Natural killer cell (primary cell): ENCODE measurements at regions not wholly inside any gene's neighbourhood (a gene's known extent, or its start where the extent isn't known, plus 50 kb on each side); places are given as distances from the start of the nearest gene placed in this dataset.

Experiments used
- ATAC-seq, 3 donors: fragments of 150-1000 bp in 2 of 3; fragments of 200-7000 bp in 1 of 3; cut with Tn5 transposase; 1 replicate in 1 of 3; 2 replicates in 2 of 3; pipeline ENCODE4 v1.10.0; 2021; ENCODE audit warnings: mild to moderate bottlenecking in 2 of 3, moderate library complexity in 2 of 3
- DNase-seq, 2 donors: peaks; one replicate each; pipeline versions ENCODE4 v3.0.0 to v3.0.0-alpha.2; 2013 to 2021; ENCODE audit warnings: mixed read lengths in 1 of 2
- H3K27ac ChIP-seq: one replicate; pipeline ENCODE4 v1.5.1; 2013; ENCODE audit warnings: mild to moderate bottlenecking, low read length
- H3K27me3 ChIP-seq: one replicate; pipeline ENCODE4 v1.6.1; 2013; ENCODE audit warnings: low read length; ENCODE audit not compliant: control insufficient read depth, insufficient read depth
- H3K36me3 ChIP-seq: one replicate; pipeline ENCODE4 v1.6.1; 2013; ENCODE audit warnings: low read length; ENCODE audit not compliant: control insufficient read depth, insufficient read depth
- H3K4me1 ChIP-seq: one replicate; pipeline ENCODE4 v1.6.1; 2013; ENCODE audit warnings: low read length; ENCODE audit not compliant: control insufficient read depth, insufficient read depth
- H3K4me3 ChIP-seq: one replicate; pipeline ENCODE4 v1.5.1; 2013; ENCODE audit warnings: low read length
- H3K9me3 ChIP-seq: one replicate; pipeline ENCODE4 v1.6.1; 2013; ENCODE audit warnings: low read length; ENCODE audit not compliant: control insufficient read depth, insufficient read depth
- H3K27ac Mint-ChIP-seq, 2 donors: one replicate each; pipeline ENCODE4 v1.8.0; 2022; ENCODE audit warnings: mild to moderate bottlenecking in 2 of 2, mixed read lengths in 2 of 2, moderate library complexity in 1 of 2
- H3K27me3 Mint-ChIP-seq, 2 donors: one replicate each; pipeline ENCODE4 v1.8.0; 2022; ENCODE audit warnings: low read depth in 2 of 2, mixed read lengths in 2 of 2
- H3K36me3 Mint-ChIP-seq: one replicate; pipeline ENCODE4 v1.8.0; 2022; ENCODE audit warnings: mixed read lengths
- H3K4me1 Mint-ChIP-seq, 2 donors: one replicate each; pipeline ENCODE4 v1.8.0; 2022; ENCODE audit warnings: mixed read lengths in 2 of 2
- H3K4me3 Mint-ChIP-seq: one replicate; pipeline ENCODE4 v1.8.0; 2022; ENCODE audit warnings: mild to moderate bottlenecking, moderate library complexity, mixed read lengths
- H3K9me3 Mint-ChIP-seq, 2 donors: one replicate each; pipeline ENCODE4 v1.8.0; 2022; ENCODE audit warnings: mixed read lengths in 2 of 2
- CTCF ChIP-seq: fragments of 200-600 bp; IDR thresholded peaks from one replicate; pipeline ENCODE4 v1.8.0; 2022; ENCODE audit warnings: antibody characterized with exemption
- WGBS: methylation state at CpG from one replicate; pipeline ENCODE4 v1.1.7; 2013; ENCODE audit warnings: missing lambda C conversion rate; ENCODE audit not compliant: insufficient coverage; 5-methylcytosine and 5-hydroxymethylcytosine counted together
- intact Hi-C: fragments of 100-400 bp; cut with micrococcal nuclease; formaldehyde crosslinking; loops from one replicate; pipeline ENCODE4 v1.14.2; 2022

- Mint-ChIP-seq H3K27me3 (no peaks in the 10 kb centered on the region), H3K4me3 (no peak overlapping the region), H3K27ac (no peak overlapping the region), H3K4me1 (peaks cover 18 to 20% of the 10 kb centered on the region in 2 donors), H3K36me3 (no peaks in the 10 kb centered on the region), H3K9me3 (no peaks in the 10 kb centered on the region)
- Histone ChIP-seq H3K36me3 (no peaks in the 10 kb centered on the region), H3K27me3 (no peaks in the 10 kb centered on the region), H3K27ac (no peak overlapping the region), H3K4me3 (no peak overlapping the region), H3K4me1 (no peaks in the 10 kb centered on the region), H3K9me3 (no peaks in the 10 kb centered on the region)
- DNase-seq = no peak
- WGBS = no CpG with 5 or more reads among the region's 2 CpGs
- no peak for ATAC-seq
- TF ChIP-seq CTCF = no peak
- intact Hi-C loops = no loop called here
Measured at GRCh38 chr12:46653311-46653710, 172.5 kb downstream of the SLC38A4 start.

- Histone ChIP-seq H3K27ac (no peak overlapping the region), H3K27me3 (no peaks in the 10 kb centered on the region), H3K36me3 (no peaks in the 10 kb centered on the region), H3K4me3 (no peak overlapping the region), H3K9me3 (peaks cover 5% of the 10 kb centered on the region), H3K4me1 (no peaks in the 10 kb centered on the region)
- Mint-ChIP-seq H3K4me1 (peaks cover 20% of the 10 kb centered on the region in 2 donors), H3K27me3 (no peaks in the 10 kb centered on the region), H3K9me3 (no peaks in the 10 kb centered on the region), H3K27ac (no peak overlapping the region), H3K4me3 (no peak overlapping the region), H3K36me3 (no peaks in the 10 kb centered on the region)
- TF ChIP-seq CTCF = no peak
- DNase-seq (no peak), ATAC-seq (no peak)
- intact Hi-C loops = no loop called here
Measured at GRCh38 chr12:46652692-46653091, 173.1 kb downstream of the SLC38A4 start.

GRCh38 chr12:46650688-46651087 is 175.1 kb downstream of the SLC38A4 start:
- no peaks in the 10 kb centered on the region for H3K36me3 Mint-ChIP-seq
- Histone ChIP-seq H3K4me1 (no peaks in the 10 kb centered on the region), H3K9me3 (peaks cover 6% of the 10 kb centered on the region), H3K27me3 (no peaks in the 10 kb centered on the region), H3K27ac (no peak overlapping the region), H3K36me3 (no peaks in the 10 kb centered on the region), H3K4me3 (no peak overlapping the region)
- H3K27ac Mint-ChIP-seq = no peak overlapping the region
- no peak overlapping the region for H3K4me3 Mint-ChIP-seq
- DNase-seq (no peak), ATAC-seq (no peak)
- TF ChIP-seq CTCF = no peak
- no peaks in the 10 kb centered on the region for H3K9me3 Mint-ChIP-seq
- intact Hi-C loops = no loop called here
- 86% methylated on average over 4 of the region's 4 CpGs for WGBS
- H3K4me1 Mint-ChIP-seq = peaks cover 20 to 31% of the 10 kb centered on the region in 2 donors
- no peaks in the 10 kb centered on the region for H3K27me3 Mint-ChIP-seq

GRCh38 chr12:46649433-46649832 is 176.4 kb downstream of the SLC38A4 start:
- peak; percentile 75 to 92 (median 87) for ATAC-seq
- peak overlapping the region; percentile 69 to 76 for H3K27ac Mint-ChIP-seq
- peaks cover 20 to 25% of the 10 kb centered on the region in 2 donors for H3K4me1 Mint-ChIP-seq

More at GRCh38 chr12:46649433-46649832, 176.4 kb downstream of the SLC38A4 start:
- Mint-ChIP-seq H3K4me3 (peak overlapping the region; percentile 49), H3K9me3 (no peaks in the 10 kb centered on the region), H3K36me3 (no peaks in the 10 kb centered on the region), H3K27me3 (no peaks in the 10 kb centered on the region)
- no peaks in the 10 kb centered on the region for H3K4me1 ChIP-seq
- no peaks in the 10 kb centered on the region for H3K27me3 ChIP-seq
- peak overlapping the region; percentile 1 for H3K27ac ChIP-seq
- no peak for TF ChIP-seq CTCF
- no peaks in the 10 kb centered on the region for H3K36me3 ChIP-seq
- intact Hi-C loops = no loop called here
- no peak overlapping the region for H3K4me3 ChIP-seq
- peaks cover 6% of the 10 kb centered on the region for H3K9me3 ChIP-seq
- 85% methylated on average over 4 of the region's 4 CpGs for WGBS
- no peak for DNase-seq
